ENCODE measurements at regions not wholly inside any gene's neighbourhood (a gene's known extent, or its start where the extent isn't known, plus 50 kb on each side); places are given as distances from the start of the nearest gene placed in this dataset.
"Not testable (repeated sequence)": the region's sequence is repeated elsewhere in the genome, so short reads cannot be mapped to it uniquely, and the experiment has no call there.

DNA sequence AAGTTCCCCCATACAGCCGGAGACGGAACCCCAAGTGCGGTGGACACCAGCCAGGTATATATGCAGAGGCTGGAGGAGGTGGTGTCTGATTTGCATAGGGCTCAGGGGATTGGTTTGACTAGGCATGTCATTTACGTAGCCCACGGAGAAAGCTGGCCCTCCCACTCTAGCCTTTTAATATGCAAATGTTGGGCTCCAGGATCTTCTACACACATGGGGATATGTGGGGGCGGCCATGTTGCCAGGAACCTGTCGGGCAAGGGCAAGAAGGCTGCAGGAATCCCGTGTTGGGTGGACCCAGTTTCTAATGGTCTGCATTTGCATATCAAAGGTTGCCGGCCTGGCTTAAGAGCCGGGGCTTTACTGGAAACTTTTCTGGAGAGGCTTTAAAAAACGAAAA is 57.4 kb downstream of the FTHL17 start:
- H3K27me3 ChIP-seq (ENCODE audit: control insufficient read depth, insufficient read depth, low read length); H3K36me3 ChIP-seq (ENCODE audit: control insufficient read depth, insufficient read depth, low read length); DNase-seq (ENCODE audit: low read depth); H3K4me3 ChIP-seq (ENCODE audit: low read depth, low read length): not testable (repeated sequence)

DNA sequence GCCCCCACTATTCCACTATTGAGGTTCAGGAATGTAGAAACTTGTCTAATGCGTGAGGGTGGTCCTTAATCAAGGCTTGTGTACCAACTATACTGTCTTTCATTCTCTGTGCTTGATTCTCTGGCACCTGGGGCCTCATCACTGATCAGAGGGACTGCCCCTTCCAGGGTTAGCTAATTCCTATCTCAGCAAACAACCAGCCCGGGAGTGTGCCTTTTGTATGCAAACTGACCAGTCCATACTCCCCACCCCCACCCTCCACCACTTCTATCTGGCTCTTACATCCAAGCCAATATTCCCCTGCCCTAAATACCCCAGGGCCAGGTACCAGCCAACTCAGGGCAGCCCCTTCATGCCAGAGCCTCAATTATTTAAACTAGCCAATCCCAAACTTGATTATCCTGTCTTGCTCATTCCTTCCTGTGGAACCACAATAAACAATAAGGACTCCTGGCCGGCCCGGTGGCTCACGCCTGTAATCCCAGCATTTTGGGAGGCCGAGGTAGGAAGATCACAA is 59.3 kb downstream of the FTHL17 start:
- Histone ChIP-seq H3K27me3 (ENCODE audit: control insufficient read depth, insufficient read depth, low read length) (no peaks in the 10 kb centered on the region), H3K4me3 (ENCODE audit: low read depth, low read length) (no peak overlapping the region), H3K36me3 (ENCODE audit: control insufficient read depth, insufficient read depth, low read length) (no peaks in the 10 kb centered on the region)
- TF ChIP-seq CTCF (IDR thresholded peaks at IDR 0.05; ENCODE audit: insufficient read depth, low read length, poor library complexity, severe bottlenecking): no peak
- DNase-seq (ENCODE audit: low read depth): no peak

DNA sequence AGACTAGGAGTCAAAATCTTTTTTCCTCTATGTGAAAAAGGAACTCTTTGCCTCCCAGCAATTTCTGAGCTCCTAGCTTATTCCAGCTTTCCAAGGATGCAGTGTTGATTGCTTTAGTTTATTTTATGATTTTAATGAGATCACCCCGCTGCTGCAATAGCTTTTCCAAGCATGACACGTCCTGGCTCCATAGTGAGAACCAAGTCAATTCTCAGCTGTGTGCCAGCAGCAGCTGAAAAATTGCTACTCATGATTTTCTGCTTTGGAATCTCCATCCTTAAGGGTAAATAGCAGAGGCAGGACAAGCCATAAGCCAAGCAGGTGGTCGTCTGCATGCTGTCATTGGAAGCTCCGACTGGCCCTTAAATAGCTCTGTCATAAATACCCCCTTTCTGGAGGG is 64.5 kb downstream of the FTHL17 start:
- H3K36me3 ChIP-seq (ENCODE audit: control insufficient read depth, insufficient read depth, low read length): no peaks in the 10 kb centered on the region
- no peaks in the 10 kb centered on the region for H3K27me3 ChIP-seq (ENCODE audit: control insufficient read depth, insufficient read depth, low read length)
- TF ChIP-seq CTCF (IDR thresholded peaks at IDR 0.05; ENCODE audit: insufficient read depth, low read length, poor library complexity, severe bottlenecking): no peak
- H3K4me3 ChIP-seq (ENCODE audit: low read depth, low read length): no peak overlapping the region
- DNase-seq (ENCODE audit: low read depth): no peak

- TF ChIP-seq CTCF (IDR thresholded peaks at IDR 0.05; ENCODE audit: insufficient read depth, low read length, poor library complexity, severe bottlenecking): no peak
- no peaks in the 10 kb centered on the region for H3K36me3 ChIP-seq (ENCODE audit: control insufficient read depth, insufficient read depth, low read length)
- DNase-seq (ENCODE audit: low read depth): no peak
- H3K27me3 ChIP-seq (ENCODE audit: control insufficient read depth, insufficient read depth, low read length): no peaks in the 10 kb centered on the region
- no peak overlapping the region for H3K4me3 ChIP-seq (ENCODE audit: low read depth, low read length)
These were observed 65.8 kb downstream of the FTHL17 start for GRCh38 chrX:31006027-31006426.

DNA sequence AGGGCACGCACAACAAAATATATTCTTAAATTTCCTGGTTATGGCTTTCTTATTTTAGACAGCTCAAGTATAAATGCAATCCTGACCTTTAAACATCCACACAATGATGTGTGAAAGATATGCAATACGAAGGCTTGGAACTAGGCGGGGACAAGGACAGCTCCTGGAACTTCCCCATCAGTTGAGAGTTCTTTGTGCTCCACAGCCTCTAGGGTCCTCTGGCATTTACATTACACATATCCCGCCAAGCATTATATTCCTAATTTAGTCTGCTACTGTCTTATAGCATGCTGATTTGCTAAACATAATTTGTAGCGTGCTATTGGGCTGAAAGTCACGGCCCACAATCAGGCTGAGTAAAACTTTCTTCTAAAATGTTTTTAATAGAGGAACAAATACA is 74.4 kb downstream of the FTHL17 start:
- Histone ChIP-seq H3K36me3 (ENCODE audit: control insufficient read depth, insufficient read depth, low read length) (no peaks in the 10 kb centered on the region), H3K4me3 (ENCODE audit: low read depth, low read length) (no peak overlapping the region), H3K27me3 (ENCODE audit: control insufficient read depth, insufficient read depth, low read length) (no peaks in the 10 kb centered on the region)
- no peak for DNase-seq (ENCODE audit: low read depth)
- no peak for TF ChIP-seq CTCF (IDR thresholded peaks at IDR 0.05; ENCODE audit: insufficient read depth, low read length, poor library complexity, severe bottlenecking)

- H3K4me3 ChIP-seq (ENCODE audit: low read depth, low read length): no peak overlapping the region
These were observed 76.1 kb downstream of the FTHL17 start for GRCh38 chrX:30995705-30996104.

More at GRCh38 chrX:30995705-30996104, 76.1 kb downstream of the FTHL17 start:
- DNase-seq (ENCODE audit: low read depth): no peak
- Histone ChIP-seq H3K27me3 (ENCODE audit: control insufficient read depth, insufficient read depth, low read length) (no peaks in the 10 kb centered on the region), H3K36me3 (ENCODE audit: control insufficient read depth, insufficient read depth, low read length) (no peaks in the 10 kb centered on the region)
- TF ChIP-seq CTCF (IDR thresholded peaks at IDR 0.05; ENCODE audit: insufficient read depth, low read length, poor library complexity, severe bottlenecking): no peak

All from kidney epithelial cell (primary cell).